Fibroblast of skin of right biceps (primary cell): ENCODE measurements at regions not wholly inside any gene's neighbourhood (a gene's known extent, or its start where the extent isn't known, plus 50 kb on each side); places are given as distances from the start of the nearest gene placed in this dataset.

Experiments used
- DNase-seq: peaks from one replicate; pipeline ENCODE4 v3.0.0-alpha.2; 2013

GRCh38 chr14:71290960-71291466 is 383.8 kb downstream of the PCNX1 start:
- DNase-seq = peak; percentile 88

DNA sequence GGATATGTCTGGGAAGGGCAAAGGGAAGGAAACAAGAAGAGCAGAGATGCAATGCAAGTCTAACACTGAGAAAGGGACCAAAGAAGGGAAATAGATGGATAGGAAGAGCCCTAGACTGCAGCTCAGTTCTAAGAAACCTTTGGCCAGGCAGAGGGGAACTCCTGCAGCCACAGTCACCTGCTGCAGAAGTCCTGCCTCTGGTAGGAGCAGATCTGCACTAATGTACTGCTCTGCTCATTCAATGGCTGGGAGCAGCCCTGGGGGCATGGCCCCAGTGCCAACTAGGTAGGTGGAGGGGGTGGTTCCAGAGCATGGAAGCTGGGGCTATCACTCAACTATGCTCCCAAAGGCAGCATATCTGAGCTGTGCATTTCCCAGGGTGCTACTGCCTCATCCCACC is 388.9 kb downstream of the PCNX1 start:
- no peak for DNase-seq

- peak; percentile 87 for DNase-seq
Observed at GRCh38 chr14:71300566-71301330, 393.5 kb downstream of the PCNX1 start.

DNA sequence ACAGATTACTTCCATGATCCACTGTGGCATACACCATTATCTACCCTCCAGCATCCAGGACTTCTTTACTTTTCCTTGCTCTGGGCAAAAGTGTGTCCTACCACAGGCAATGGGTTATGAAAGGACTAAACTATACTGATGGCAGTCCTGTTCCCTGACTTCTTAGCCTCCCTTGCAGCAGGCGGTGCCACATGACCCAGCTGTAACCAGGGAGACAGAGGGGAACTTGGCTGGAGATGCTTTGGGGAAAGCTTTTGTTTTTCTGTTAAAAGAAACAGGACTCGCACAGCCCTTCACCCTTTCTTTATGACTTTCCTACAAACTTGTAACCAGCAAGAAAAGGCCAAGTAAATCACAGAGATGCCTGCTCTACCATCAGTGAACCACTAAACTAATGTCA is 394.4 kb downstream of the PCNX1 start:
- DNase-seq = no peak

DNA sequence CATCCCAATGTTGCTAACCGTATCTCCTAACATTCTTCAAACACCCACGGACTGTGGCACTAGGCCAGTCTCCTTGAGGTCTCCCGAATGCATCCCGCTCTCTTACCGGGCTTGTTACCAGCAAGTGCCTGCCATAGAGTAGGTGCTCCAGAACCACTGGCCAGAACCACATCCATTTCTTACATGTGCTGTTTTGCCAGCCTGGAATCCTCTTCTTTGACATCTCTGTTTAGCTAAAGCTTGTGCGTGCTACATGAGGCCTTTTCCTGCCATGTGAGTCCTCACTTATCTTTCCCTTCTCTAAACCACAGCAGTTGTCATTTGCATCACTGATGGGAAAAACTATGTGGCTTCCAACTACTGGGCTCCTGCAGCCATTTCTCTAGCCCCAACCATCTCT is 397.4 kb downstream of the PCNX1 start:
- DNase-seq = no peak

DNA sequence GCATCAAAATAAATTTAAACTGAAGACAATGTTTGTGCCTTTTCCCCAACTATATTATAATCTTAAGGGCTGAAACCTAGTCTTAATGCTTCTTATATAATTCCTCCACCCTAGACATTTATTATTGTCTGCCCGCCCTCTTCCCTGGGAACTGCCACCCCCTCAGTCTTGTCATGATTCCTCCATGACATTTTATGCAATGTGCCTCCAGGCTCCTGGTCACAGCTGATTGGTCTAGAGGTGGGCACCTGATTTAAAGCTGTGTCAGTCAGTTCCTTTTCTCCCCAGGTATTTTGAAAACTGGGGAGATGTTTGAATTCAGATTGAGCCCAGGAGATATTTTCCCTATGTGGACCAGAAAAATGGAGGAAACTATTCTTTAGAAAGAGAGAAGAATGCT is 401.4 kb downstream of the PCNX1 start:
- no peak for DNase-seq

DNA sequence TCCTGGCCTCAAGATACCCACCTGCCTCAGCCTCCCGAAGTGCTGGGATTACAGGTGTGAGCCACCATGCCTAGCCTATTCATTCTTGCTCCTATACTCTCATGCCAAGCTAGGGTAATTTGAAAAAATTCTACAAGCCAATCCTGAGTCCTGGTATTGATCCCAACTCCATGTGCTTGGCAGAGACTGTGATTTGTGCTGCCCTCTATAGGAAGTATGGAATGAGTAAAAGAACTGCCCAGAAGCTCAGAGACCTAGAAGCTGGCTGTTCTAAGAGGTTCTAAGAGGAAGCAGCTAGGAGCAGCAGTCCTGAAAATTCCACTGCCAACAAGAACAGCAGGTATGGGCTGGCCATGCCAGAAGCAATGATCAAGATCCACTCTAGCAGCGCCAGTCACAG is 402.5 kb downstream of the PCNX1 start:
- no peak for DNase-seq

GRCh38 chr14:71311061-71311460 is 403.8 kb downstream of the PCNX1 start:
- no peak for DNase-seq

DNA sequence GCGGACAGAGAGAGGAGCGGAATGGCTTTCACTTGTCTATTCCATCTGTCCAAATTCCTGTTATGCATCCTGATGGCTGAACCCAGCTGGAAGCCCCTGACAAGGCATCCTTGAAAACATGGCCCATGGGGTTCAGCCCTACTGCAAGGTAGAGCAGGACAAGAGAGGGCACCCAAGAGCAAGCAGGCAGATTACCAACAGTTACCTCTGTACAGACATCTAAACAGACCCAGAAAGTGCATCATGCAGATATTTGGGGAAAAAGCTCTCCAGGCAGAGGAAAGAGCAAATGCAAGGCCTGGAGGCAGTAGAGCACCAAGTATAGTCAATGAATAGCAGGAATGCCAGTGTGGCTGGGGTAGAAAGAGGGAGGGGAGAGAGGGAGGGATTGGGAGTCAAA is 407.5 kb downstream of the PCNX1 start:
- no peak for DNase-seq

DNA sequence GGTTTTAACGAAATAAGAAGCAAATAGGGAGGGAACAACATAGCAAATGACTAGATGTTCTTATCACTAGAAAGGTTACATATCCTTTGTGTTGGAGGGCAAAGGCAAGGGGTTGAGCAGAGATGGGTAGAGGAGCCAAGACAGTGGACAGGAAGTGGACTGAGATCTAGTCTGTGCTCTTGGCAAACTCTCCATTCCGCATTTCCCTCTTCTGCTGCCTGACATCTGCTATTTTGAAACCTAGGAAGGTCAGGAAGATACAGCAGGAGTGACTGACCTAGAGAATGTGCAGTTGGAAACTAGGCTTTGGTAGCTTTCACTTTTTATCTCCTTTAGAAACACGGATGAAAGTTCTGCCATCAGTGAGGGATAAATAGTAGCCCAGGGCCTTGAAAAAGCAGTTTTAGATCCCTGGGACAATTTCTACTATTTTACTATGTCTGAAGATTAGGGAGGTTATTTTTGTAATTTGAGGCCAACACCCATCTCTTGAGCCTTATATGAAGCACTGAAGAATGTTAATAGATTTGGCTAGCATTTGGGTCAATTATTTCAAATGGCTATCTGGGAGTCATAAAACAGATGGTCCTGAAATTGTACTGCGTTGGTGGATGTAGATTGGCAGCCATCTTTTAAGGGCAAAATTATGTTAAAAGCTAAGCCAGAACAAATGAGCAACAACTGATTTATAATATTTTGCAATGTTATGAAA is 410.3 kb downstream of the PCNX1 start:
- DNase-seq = no peak

DNA sequence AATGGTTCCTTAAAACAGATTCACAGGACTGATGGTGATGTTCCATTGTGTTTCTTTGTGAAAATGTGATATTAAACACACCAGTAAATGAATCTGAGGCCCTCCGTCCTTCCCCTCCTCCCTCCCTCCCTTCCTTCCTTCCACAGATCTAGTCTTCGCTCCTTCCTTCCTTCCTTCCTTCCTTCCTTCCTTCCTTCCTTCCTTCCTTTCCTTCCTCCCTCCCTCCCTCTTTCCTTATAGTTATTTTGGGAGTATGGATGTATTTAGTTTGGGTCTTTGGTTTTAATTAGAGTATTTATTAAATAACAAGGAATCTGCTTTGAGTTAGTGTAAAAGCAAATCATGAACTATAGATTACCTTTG is 410.8 kb downstream of the PCNX1 start:
- no peak for DNase-seq

- DNase-seq = peak; percentile 41
Observed at GRCh38 chr14:71319666-71320065, 412.4 kb downstream of the PCNX1 start.

- peak; percentile 100 for DNase-seq
Observed at GRCh38 chr14:71320107-71320733, 413.0 kb downstream of the PCNX1 start, which contains the start of gene SIPA1L1. SIPA1L1 (plus strand) TSS chr14:71320476.

GRCh38 chr14:71320734-71321573 is 413.7 kb downstream of the PCNX1 start:
- peak; percentile 69 for DNase-seq

GRCh38 chr14:71321574-71322315 is 414.5 kb downstream of the PCNX1 start:
- peak; percentile 68 for DNase-seq

DNA sequence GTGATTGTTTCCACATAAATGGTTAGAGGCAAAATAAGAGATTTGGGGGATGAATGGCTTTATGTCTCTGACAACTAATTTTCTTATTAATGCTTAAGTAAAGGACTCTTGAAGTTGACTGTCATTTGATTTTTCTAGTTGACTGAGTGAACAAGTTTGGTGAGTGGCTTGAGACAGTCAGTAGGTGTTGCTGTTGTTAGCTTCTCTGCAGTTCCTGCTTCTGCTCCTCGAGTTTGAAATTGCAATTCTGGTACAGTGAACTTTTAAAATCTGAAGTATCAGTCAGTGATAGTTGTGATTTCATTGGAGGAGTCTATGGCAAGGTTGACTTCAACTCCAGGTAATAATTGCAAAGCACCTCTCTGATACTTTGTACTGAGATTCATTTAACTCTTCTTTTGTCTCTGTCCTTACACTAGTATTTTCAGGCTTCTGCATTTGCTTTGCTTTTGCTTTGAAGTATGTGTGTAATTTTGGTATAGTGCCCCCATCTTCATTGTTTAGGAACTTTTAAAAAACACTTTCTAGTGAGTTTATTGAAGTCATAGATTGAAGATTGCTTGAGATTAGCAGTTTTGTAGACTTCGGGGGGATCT is 415.5 kb downstream of the PCNX1 start:
- peak; percentile 63 for DNase-seq

DNA sequence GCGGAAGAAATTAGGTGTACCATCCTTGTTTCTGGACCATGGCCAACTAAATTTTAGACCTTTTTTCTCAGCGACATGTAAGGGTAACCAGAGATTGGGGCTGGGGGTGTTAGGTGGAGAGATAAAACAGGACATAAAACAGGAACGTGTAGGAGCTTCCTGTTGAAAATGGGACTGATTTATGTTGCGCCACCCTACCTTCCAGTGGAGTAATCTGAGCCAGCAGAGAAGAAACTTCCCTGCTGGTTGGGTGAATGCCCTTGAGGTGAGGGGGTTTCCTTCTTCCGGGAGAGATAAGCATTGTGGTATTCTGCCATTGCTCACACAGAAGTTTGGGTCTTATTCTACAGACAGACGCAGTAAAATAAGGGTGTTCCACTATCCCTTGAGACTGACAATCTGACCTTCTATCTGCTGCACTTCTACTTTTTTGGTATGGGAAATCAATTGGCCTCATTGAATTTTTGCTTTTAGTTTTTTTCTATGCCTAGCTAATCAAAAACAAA is 417.6 kb downstream of the PCNX1 start:
- DNase-seq = no peak

- DNase-seq = peak; percentile 15
Observed at GRCh38 chr14:71327691-71328090, 420.4 kb downstream of the PCNX1 start.

DNA sequence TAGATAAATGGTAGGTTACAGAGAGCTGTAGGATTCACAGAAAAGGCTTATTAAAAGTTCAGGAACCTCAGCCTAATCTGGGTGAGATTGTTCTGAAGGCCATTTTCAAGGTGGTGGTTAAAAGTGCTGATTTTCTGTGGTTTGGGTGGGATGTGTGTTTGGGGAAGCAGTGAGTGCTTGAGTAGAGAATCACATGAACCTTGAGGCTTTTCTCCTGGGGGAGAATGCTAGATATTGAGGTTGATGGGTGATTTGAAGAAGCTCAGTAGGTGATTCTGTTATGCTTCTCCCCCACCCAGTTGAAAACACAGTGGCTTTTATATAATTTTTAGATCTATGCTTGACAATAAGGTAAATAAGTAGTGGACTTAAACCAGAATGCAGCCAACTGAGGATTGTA is 420.9 kb downstream of the PCNX1 start:
- no peak for DNase-seq

GRCh38 chr14:71328954-71329353 is 421.7 kb downstream of the PCNX1 start:
- no peak for DNase-seq

GRCh38 chr14:71331403-71331802 is 424.1 kb downstream of the PCNX1 start:
- DNase-seq = no peak

GRCh38 chr14:71332476-71332875 is 425.2 kb downstream of the PCNX1 start:
- DNase-seq = no peak
